Left cardiac atrium (tissue), 4 donors: ENCODE measurements at regions not wholly inside any gene's neighbourhood (a gene's known extent, or its start where the extent isn't known, plus 50 kb on each side); places are given as distances from the start of the nearest gene placed in this dataset.

Experiments
- ATAC-seq, 2 donors: fragments of 200-7000 bp; cut with Tn5 transposase; one replicate each; pipeline ENCODE4 v1.9.1; 2020; ENCODE audit warnings: mild to moderate bottlenecking in 2 of 2, moderate library complexity in 2 of 2
- DNase-seq: peaks from one replicate; pipeline ENCODE4 v3.0.0-alpha.2; 2020
- intact Hi-C, 2 donors: fragments of 100-400 bp; cut with DNase I; formaldehyde crosslinking; loops; one replicate each; pipeline versions ENCODE4 v1.14.1 to v1.15.1; 2022 to 2023
- donor health status: DM: no; HTN: yes; CAD: no.
- donor health status: DM: no; HTN: yes; CAD: no; lungs with severe emphysema.
- donor health status: DM: yes; HTN: yes; CAD: no.
- donor health status: Dilated cardiomyopathy.

DNA sequence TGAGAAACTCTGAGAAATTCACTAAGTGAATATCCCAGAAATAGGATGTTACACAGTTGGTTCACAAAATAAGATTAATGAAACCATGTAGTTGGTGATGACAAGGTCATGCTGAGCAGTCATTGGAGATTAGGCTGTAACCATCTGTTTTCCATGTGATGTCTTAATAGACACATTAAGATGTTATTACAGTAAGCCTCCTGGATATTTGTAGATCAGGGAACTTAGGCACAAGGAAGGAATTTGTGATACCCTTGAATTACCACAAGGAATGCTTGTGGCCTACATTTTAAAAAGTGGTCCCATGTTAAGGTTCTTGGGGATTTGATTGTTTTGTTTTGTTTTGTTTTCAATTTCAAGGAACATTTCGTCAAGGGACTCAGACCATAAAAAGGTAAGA is 185.6 kb upstream of the BANK1 start:
- DNase-seq = no peak
- intact Hi-C loops = no loop called here
- no peak for ATAC-seq

DNA sequence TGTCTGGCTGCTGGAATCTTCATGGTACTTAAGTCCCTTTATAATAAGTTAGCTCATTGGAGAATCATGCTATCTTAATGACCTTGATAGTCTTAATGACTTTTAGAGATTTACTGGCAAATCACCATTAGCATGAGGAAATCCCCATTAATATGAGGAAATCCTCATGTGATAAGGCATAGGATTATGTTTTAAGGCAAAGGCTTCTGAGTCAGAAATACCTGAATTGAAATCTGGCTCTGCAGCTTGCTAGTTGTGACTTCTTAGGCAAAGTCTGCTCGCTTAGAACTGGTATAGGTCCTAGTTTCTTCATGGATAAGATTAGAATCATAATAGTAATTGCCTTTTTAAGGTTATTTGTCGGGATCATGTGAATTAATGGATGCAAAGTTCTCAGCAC is 190.2 kb upstream of the BANK1 start:
- DNase-seq = no peak
- intact Hi-C loops = no loop called here
- no peak for ATAC-seq

DNA sequence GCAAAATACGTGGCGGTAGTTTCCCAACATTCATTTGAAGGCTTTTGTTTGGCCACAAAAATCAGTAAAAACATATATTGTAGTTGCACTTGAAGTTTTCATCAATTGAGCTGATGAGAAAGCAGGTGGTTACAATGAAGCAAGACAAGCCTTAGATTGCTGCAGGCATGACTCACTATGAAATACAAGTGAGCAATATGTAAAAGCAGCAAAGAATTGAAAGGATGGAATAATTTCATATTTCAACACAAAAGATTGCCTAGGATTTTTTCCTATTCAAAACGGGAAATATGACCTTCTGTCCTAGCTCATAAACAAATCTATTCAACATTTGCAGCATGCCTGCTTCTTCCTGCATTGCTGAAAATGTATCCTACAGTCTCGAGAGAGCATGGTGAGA is 190.9 kb upstream of the BANK1 start:
- ATAC-seq = no peak
- DNase-seq = no peak
- intact Hi-C loops = no loop called here

DNA sequence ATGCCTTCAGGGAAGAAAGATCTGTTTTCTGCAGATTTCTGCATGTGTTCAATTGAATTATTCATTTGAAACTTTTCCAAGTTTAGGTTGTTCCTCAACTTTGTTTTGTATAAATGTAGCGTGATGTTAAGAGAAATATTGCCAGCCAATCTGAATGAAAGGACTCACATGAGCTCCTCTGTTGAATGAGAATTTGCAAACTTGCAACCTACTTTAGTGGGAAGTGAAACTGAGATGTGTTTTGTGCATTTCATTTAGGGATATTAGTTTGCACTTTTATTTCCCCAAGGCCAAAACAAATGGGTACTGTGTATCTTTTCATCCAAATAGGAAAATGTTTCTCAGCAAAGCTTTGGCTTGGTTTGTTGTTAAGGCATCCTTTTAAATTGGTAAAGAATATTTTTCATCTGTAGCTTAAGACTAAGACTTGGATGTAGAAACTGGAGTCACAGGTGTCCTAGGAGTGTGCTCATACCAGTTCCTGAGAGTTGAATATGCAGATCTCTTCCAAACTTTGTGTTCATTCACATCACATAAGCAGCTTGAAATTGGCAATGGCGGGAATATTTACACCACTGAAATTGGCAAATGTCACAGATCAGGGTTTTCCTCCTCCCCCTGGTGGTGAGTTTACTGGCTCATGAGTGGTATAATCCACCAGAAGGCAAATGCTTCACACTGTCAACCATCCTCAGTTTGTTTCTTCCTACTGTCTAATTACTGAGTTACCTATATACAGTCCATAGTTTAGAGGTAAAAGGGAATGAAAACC is 193.6 kb upstream of the BANK1 start:
- intact Hi-C loops = no loop called here
- ATAC-seq = no peak
- DNase-seq = no peak

DNA sequence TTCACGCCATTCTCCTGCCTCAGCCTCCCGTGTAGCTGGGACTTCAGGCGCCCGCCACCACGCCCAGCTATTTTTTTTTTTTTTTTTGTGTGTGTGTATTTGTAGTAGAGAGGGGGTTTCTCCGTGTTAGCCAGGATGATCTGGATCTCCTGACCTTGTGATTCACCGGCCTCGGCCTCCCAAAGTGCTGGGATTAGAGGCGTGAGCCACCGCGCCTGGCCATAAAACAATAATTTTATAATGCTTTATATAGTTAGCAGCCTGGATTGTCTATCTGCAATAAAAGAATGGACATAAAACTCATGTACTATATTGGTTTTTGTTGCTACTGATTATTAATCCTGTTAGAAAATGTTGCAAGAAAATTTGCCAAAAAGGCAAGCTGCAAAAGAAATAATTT is 195.9 kb upstream of the BANK1 start:
- intact Hi-C loops = no loop called here
- no peak for ATAC-seq
- DNase-seq = no peak

DNA sequence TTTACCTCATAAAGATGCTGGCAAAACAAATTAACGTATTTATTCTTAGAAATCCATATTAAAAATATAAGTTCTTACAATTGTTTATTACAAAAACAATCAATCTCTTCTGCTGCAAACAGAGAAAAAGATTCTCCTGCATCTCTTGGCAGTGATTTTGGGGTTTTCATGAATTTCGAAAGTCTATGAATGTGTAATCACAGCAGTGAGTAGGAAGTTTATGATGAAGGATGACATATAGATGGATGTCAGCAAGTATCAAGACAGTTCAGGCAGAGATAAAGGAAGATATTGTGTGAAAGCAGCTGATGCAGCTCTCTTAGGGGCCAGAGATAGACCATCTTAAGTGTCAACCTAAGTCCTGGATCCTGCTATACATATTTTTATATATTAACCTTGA is 196.9 kb upstream of the BANK1 start:
- DNase-seq (no peak), ATAC-seq (no peak)
- intact Hi-C loops = no loop called here

DNA sequence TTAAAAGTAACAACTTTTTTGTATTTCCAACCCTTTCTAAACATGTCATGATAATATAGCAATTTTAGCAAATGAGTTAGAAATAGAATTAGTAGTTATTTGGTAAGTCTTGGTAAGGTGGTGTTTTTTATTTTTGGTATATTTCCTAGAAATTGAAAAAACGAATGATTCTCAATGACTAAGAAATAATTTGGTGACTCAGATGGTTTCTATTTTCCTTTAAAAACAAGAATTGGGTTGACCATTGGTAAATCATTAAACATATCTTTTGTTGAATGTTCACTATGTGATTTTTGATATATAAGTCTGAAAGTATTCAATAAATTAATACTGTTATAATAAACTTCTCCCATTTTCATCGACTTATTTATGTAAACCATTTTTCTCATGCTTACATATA is 206.2 kb upstream of the BANK1 start:
- intact Hi-C loops = no loop called here
- ATAC-seq = no peak
- no peak for DNase-seq

DNA sequence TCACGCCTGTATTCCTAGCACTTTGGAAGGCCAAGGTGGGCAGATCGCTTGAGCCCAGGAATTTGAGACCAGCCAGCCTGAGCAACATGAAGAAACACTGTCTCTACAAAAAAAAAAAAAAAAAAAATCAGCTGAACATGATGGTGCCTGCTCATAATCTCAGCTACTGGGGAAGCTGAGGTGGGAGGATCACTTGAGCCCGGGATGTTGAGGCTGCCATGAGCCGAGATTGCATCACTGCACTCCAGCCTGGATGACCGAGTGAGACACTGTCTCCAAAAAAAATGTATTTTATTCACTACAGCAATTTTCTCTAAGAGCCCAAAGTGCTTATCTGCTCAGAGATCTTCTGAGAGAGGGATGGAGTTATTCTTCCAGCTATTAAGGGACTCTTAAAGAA is 215.8 kb upstream of the PPP3CA start:
- intact Hi-C loops = no loop called here
- ATAC-seq = no peak
- peak; percentile 23 for DNase-seq

DNA sequence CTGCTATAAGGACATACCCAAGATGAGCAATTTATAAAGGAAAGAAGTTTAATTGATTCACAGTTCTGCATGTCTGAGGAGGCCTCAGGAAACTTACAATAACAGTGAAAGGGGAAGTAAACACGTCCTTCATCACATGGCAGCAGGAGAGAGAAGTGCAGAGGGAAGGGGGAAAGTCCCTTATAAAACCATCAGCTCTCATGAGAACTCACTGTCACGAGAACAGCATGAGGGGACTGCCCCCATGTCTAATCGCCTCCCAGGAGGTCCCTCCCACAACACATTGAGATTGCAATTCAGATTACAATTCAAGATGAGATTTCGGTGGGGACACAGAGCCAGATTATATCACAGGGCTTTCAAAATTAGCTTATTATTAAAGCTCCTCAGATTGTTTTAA is 209.5 kb upstream of the PPP3CA start:
- no peak for ATAC-seq
- DNase-seq = no peak
- intact Hi-C loops = no loop called here

DNA sequence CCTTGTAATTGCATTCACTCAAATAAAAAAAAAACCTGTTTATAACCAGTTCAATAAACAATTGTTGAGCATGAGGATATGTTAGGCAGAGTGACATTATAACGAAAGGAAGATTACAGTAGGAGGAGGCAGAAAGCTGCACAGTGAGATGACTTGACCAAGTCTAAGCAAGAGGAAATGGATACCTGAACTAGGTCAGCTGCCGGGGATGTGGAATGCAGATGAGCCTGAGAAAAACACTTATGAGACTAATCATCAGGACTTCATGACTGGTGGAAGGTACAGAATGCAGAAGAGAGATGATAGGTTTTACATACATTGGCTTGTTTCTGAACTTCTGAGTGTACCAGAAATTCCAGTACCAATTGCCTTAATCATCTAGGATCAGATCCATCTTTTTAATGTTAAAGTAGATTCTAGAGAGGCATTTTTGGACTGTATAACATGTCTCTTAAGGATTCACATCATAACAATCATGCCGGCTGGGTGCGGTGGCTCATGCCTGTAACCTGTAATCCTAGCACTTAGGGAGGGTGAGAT is 208.1 kb upstream of the PPP3CA start:
- intact Hi-C loops = no loop called here
- ATAC-seq = no peak

DNA sequence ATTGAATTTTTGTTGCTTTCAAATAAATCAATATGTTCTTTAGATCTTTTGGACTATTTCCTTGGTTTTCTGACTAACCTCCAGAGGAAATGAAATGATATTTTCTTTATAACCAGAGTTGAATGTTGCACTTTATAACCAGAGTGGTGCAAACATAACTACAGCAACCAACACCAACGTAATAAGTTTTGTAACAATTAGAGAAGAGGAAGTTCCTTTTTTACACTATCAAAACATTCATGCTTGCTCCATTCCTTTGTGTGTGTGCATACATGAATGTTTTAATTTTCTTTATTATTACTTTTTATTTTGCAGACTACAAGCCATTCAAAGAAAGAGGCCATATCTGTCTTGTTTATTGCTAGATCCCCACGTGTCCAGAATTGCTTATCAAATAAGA is 193.0 kb upstream of the PPP3CA start:
- DNase-seq (no peak), ATAC-seq (no peak)
- intact Hi-C loops = no loop called here

More for the DNA sequence above, 208.1 kb upstream of the PPP3CA start:
- no peak for DNase-seq

DNA sequence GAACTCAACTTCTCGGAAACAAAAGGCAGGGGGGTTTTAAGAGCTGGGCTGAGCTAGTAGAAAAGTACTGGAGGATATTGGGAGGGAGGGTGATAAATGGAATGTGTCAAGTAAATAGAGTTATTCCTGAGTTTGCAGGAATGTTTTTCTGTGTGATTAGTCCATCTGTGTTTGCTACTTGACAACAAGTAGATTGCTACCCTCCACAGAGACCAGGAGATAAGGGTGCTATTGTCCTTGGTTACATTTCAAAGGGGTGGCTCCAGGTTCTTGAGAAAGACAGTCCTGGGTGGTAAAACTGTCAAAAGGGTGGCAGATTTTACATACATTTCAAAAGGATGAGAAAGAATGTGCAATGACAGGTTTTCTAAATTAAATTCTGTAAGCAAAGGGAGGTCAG is 181.2 kb upstream of the PPP3CA start:
- ATAC-seq = no peak
- DNase-seq = no peak
- intact Hi-C loops = no loop called here

DNA sequence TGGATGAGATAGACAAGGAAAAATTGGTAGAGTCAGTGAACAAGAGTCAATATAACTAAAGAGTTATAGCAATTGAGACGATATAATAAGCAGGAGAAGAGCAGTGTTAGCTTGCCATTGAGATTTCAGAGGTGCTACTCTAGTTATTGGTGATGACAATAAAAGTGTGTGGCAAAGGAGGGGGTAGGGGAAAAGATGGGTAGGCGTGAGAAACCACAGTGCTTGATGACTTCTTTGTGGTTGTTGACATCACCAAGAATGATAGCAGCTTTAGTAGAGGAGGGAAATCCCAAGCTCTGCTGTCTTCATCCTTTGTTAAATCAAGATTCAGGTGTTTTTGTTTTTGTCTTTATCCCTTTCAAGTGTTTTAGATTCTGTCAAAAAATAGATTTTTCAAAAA is 179.9 kb upstream of the PPP3CA start:
- ATAC-seq = no peak
- intact Hi-C loops = no loop called here

DNA sequence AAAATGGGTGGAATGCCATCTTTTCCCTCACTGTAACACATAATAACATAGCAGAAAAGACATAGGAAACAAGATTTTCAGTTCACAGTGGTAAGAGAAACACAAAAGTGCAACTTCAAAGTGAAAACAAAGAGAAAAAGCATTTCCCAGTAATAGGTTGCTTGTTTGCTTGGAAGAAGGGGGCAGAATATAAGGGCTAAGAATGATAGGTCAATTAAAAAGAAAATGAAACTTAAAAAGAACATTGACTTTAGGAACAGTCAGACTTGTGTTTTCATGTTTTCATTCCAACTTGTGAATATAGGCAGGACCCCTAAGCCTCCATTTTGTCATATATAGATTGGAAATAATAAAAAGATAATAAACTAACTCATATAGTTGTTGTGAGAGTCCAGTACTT is 168.2 kb upstream of the PPP3CA start:
- DNase-seq = no peak
- no peak for ATAC-seq
- intact Hi-C loops = no loop called here

More for the DNA sequence above, 179.9 kb upstream of the PPP3CA start:
- DNase-seq = no peak

DNA sequence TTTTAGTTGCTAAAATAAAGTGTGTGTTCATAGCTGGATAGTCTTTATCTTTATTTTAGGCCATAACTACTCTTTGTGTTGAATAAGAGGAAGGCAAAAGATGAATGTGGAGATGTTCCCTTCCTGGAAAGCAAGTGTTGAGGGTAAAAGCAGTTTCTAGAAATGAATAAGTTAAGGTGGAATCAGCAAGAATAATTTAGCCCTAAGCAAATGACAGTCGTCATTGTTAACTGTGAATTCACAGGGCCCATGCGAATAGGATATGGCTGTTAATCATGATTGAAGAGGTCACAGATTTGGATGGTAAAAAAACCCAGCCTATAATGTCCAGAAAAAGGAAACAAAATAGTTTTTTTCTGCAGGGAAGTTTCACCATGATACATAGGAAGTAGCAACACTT is 167.8 kb upstream of the PPP3CA start:
- intact Hi-C loops = no loop called here
- no peak for ATAC-seq
- no peak for DNase-seq

DNA sequence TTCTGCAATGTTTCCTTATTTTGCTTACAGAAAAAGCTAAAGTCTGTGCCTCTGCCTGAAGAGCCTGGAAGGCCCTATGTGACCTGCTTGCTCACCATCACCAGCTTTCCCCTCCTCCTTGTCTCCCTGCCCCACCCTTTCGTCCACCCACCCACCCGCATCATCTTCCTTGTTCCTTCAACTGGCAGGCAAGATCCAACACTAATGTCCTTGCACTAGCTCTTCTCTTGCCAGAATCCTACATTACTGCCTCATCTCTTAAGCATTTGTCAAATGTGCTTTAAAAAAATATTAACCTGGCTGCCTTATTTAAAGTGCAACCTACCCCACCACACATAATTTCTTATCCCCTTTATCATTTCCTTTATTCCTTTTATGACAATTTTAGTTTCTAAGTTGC is 165.1 kb upstream of the PPP3CA start:
- intact Hi-C loops = no loop called here
- DNase-seq (no peak), ATAC-seq (no peak)

DNA sequence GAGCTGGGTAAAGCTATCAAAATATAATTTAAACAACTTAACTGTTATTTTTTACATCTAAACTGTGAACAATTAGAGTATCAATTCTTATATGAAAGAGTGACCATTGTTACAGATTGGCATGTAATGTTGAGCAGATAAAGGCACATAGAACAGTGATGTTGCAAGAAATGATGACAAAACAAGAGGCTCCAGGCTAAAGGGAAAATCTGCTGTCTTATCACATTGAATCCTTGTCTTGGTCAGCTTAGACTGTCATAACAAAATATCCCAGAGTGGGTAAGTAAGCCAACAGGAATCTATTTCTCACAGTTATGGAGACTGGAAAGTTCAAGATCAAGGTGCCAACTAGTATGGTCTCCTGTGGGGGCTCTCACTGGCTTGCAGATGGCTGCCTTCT is 154.1 kb upstream of the PPP3CA start:
- intact Hi-C loops = no loop called here
- no peak for ATAC-seq
- no peak for DNase-seq

DNA sequence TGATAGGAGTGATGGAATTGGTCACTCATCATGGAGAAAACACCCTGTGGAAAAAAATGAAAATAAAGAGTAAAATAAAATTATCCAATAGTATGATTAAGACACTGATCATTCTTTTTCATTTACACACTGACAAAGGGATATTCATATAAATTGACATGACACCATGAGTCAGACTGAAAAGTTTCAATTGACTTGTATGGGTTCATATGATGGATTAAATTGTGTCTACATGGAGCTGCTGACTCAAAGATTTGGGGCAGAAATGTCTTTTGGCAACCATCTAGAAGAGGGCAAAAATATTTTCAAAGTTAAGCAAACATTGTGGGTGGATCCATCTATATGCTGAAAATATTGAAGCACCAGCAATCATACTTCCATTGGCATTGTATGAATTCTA is 153.4 kb upstream of the PPP3CA start:
- no peak for ATAC-seq
- no peak for DNase-seq
- intact Hi-C loops = no loop called here

DNA sequence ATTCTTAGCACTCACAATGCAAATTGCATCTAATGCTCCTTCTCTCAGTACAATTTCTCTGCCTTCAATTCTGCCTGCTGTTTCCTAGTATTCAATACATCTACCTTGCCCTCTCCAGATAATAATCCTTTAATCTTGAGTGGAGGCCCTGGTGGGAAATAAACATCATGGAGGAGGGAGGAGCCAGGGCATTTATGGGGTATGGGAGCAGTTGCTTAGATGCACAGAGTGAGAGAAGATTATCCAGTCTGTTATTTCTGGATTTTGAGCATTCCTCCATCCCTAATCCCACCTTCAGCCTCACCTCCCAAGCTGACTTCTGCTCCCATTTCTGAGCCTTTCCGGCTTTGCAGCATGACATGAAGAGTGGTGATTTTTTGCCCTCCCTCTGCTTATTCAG is 127.9 kb upstream of the PPP3CA start:
- no peak for DNase-seq
- no peak for ATAC-seq
- intact Hi-C loops = no loop called here

DNA sequence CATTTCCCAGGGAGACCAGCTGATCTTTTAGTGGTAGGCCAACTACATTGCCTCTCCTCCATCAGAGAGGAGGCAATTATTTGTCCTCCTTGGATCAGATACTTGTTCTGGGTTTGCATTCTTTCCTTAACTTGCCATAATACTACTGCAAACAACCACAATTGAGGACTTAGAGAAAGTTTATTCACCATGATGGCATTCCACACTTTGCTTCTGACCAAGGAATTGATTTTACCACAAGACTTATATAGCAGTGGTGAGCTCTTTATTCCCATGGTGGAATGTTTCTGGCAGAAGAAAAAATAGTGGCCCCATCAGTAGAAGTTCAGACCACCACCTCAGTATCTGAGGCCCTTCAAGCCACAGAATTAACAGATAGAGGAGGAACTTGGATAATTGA is 123.9 kb upstream of the PPP3CA start:
- intact Hi-C loops = no loop called here

DNA sequence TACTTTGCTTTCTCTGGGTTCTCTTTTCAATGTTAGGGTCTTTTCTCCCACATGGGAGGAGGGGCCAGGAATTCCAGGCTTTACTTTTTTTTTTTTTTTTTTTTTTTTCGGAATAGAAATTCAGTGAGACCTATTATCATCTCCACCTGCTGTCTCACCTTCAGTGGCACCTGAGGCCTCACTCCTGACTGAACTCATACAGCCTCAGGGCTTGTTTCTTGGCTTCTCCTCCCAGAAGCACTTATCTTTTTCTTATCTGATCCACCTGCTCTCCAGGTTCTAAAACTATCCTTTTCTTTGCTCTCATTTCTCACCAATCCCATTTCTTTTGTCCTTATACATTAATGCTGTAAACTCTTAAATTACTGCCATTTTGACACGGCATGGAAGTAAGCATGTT is 117.3 kb upstream of the PPP3CA start:
- no peak for DNase-seq
- intact Hi-C loops = no loop called here
- no peak for ATAC-seq

More for the DNA sequence above, 123.9 kb upstream of the PPP3CA start:
- DNase-seq (no peak), ATAC-seq (no peak)

DNA sequence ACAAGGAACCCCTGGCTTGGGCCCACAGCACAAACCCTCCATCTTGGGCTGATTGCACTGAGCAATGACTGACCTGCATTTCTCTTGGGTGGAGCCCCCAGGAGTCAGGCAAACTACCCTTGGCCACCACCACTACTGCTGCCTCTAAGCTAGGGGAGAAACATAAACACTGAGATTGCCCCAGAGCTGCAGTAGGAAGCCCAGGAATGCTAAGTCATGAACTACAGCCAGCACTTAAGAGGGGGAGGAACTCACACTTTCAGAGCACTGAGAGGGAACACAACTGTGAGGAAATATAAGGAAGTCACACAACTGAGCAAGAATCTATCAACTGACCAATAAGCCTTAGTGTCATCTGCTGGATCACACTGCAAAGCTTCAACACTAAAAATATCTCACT is 111.6 kb upstream of the PPP3CA start:
- no peak for ATAC-seq
- intact Hi-C loops = no loop called here

More for the DNA sequence above, 111.6 kb upstream of the PPP3CA start:
- DNase-seq = no peak
